ENCODE measurements at regions not wholly inside any gene's neighbourhood (a gene's known extent, or its start where the extent isn't known, plus 50 kb on each side); places are given as distances from the start of the nearest gene placed in this dataset.

DNA sequence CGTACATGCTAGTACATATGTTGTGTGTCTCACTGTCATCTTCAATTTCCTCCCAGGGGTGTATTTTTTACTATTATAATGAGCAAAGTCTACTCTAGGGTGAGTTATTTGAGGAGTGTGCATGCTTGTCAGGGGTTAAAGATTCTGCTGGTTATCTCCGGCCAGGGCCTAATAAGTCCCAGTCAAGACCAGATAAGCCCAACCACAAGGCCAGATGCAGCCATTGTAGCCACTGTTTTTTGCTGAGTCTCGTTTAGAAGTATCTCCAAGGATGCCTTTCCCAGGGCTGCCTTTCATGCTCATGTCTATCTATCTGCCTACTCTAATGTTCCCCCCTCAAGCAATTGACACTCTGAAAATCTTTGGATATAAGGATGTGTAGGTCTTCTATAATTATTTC is 300.5 kb downstream of the IPO8 start:
- H3K4me3 ChIP-seq (ENCODE audit: low read depth, low read length): no peak overlapping the region
- H3K36me3 ChIP-seq (ENCODE audit: control insufficient read depth, insufficient read depth, low read length): no peaks in the 10 kb centered on the region
- FAIRE-seq (no peak), DNase-seq (ENCODE audit: low read depth) (no peak)
- TF ChIP-seq, protein P1, sequence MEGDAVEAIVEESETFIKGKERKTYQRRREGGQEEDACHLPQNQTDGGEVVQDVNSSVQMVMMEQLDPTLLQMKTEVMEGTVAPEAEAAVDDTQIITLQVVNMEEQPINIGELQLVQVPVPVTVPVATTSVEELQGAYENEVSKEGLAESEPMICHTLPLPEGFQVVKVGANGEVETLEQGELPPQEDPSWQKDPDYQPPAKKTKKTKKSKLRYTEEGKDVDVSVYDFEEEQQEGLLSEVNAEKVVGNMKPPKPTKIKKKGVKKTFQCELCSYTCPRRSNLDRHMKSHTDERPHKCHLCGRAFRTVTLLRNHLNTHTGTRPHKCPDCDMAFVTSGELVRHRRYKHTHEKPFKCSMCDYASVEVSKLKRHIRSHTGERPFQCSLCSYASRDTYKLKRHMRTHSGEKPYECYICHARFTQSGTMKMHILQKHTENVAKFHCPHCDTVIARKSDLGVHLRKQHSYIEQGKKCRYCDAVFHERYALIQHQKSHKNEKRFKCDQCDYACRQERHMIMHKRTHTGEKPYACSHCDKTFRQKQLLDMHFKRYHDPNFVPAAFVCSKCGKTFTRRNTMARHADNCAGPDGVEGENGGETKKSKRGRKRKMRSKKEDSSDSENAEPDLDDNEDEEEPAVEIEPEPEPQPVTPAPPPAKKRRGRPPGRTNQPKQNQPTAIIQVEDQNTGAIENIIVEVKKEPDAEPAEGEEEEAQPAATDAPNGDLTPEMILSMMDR (IDR thresholded peaks at IDR 0.05; ENCODE audit: insufficient read depth, low read length, severe bottlenecking): no peak
- no peaks in the 10 kb centered on the region for H3K27me3 ChIP-seq (ENCODE audit: control insufficient read depth, insufficient read depth, low read length)

DNA sequence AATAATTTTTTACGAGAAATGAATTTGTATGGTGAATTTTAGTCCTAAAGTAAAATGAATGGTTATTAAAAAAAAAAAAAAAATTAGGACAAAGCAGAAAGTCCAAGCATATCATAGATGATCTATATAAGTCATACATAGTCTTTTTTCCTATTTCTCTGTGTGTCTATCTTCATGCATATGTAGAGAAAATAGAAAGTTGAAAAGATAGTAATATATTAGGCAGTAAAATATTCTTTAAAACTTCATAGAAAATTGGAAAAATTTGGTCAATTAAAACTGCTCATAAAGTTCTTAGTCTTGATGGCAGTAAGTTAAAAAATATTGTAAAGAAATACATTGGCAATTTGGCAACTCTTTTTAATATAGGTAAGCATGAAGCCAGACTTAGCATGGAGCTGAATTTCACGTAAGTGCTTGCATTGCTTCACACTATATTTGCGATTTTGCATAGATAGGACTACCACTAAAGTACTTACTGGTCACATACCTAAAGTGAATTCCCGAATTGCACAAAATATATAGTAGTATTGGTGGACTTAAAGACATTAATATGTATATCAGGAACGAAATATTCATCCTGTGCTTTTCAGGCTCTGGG is 303.8 kb downstream of the IPO8 start:
- H3K27me3 ChIP-seq (ENCODE audit: control insufficient read depth, insufficient read depth, low read length): no peaks in the 10 kb centered on the region
- TF ChIP-seq, protein P1 (IDR thresholded peaks at IDR 0.05; ENCODE audit: insufficient read depth, low read length, severe bottlenecking): no peak
- DNase-seq (ENCODE audit: low read depth): no peak
- no peak overlapping the region for H3K4me3 ChIP-seq (ENCODE audit: low read depth, low read length)
- FAIRE-seq: no peak
- no peaks in the 10 kb centered on the region for H3K36me3 ChIP-seq (ENCODE audit: control insufficient read depth, insufficient read depth, low read length)

DNA sequence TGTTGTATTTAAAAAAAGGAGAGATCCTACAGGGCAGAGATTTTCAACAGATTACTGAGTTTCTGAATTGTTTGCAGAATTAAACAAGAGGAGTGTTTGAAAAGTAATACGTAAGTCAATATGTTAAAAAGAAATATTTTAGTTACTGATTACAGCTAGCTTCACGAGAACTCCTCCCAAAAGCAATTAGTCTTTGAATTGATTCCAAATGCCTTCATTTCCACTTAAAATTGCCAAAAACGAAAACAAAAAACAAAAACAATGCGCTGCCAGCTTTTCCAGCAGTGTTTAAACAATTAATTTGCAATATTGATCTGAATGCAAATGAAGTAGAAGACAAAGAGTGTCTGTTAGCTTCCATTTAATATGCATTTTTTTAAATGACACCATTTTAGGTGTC is 310.0 kb downstream of the IPO8 start:
- FAIRE-seq (no peak), DNase-seq (ENCODE audit: low read depth) (no peak)
- H3K36me3 ChIP-seq (ENCODE audit: control insufficient read depth, insufficient read depth, low read length): no peaks in the 10 kb centered on the region
- no peaks in the 10 kb centered on the region for H3K27me3 ChIP-seq (ENCODE audit: control insufficient read depth, insufficient read depth, low read length)
- no peak overlapping the region for H3K4me3 ChIP-seq (ENCODE audit: low read depth, low read length)
- TF ChIP-seq, protein P1 (IDR thresholded peaks at IDR 0.05; ENCODE audit: insufficient read depth, low read length, severe bottlenecking): no peak

DNA sequence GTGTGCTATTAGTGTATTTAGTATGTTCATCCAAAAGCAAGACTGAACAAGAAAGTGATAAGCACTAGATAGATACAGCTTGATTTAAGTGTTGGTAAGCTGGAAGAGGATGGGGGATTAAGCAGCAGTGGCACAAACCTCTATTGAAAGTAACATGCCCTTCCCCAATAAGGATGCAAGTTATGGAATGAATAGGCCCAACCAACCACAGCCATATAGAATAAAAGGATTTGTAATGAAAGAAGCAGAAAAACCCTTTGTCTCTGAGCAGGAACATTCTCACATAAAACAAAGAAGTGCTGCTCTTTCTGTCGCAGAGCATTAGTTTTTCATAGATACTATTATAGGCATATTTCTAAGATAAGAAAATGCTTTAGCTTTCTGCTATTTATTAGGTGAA is 310.7 kb downstream of the IPO8 start:
- Histone ChIP-seq H3K27me3 (ENCODE audit: control insufficient read depth, insufficient read depth, low read length) (no peaks in the 10 kb centered on the region), H3K4me3 (ENCODE audit: low read depth, low read length) (no peak overlapping the region), H3K36me3 (ENCODE audit: control insufficient read depth, insufficient read depth, low read length) (no peaks in the 10 kb centered on the region)
- TF ChIP-seq, protein P1 (IDR thresholded peaks at IDR 0.05; ENCODE audit: insufficient read depth, low read length, severe bottlenecking): no peak
- DNase-seq (ENCODE audit: low read depth): no peak
- no peak for FAIRE-seq

DNA sequence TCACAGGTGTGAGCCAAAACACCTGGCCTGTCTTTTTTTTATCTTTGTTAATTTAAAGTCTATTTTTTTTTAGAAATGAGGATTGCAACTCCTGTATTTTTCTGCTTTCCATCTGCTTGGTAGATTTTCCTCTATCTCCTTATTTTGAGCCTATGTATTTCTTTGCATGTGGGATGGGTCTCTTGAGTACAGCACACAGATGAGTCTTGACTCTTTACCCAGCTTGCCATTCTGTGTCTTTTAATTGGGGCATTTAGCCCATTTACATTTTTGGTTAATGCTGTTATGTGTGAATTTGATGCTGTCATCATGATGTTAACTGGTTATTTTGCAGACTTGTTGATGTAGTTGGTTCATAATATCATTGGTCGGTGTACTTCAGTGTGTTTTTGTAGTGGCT is 317.4 kb downstream of the IPO8 start:
- DNase-seq (ENCODE audit: low read depth) (no peak), FAIRE-seq (no peak)
- no peaks in the 10 kb centered on the region for H3K36me3 ChIP-seq (ENCODE audit: control insufficient read depth, insufficient read depth, low read length)
- TF ChIP-seq, protein P1 (IDR thresholded peaks at IDR 0.05; ENCODE audit: insufficient read depth, low read length, severe bottlenecking): no peak
- H3K27me3 ChIP-seq (ENCODE audit: control insufficient read depth, insufficient read depth, low read length): no peaks in the 10 kb centered on the region
- H3K4me3 ChIP-seq (ENCODE audit: low read depth, low read length): no peak overlapping the region

DNA sequence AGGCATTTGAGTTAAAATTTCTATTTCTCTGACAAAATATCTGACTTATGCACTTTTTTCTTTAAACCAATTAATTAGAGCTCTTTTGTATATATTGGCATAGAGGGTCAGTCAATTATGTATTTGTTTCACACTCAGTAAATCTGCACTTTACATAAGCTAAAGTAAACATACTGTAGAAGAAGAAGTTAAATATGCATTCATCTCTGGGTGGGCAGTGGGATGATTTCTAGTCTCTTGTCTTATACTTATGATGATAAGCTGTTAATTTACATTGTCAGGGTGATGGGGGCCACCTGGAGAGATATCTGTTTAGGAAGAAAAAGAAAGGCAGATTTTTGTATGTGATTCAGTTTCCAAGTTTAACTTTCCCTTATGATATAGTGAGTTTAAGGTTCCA is 330.8 kb downstream of the IPO8 start:
- TF ChIP-seq, protein P1 (IDR thresholded peaks at IDR 0.05; ENCODE audit: insufficient read depth, low read length, severe bottlenecking): no peak
- FAIRE-seq: no peak

More for the DNA sequence above, 330.8 kb downstream of the IPO8 start:
- H3K27me3 ChIP-seq (ENCODE audit: control insufficient read depth, insufficient read depth, low read length): no peaks in the 10 kb centered on the region
- no peaks in the 10 kb centered on the region for H3K36me3 ChIP-seq (ENCODE audit: control insufficient read depth, insufficient read depth, low read length)
- no peak overlapping the region for H3K4me3 ChIP-seq (ENCODE audit: low read depth, low read length)
- DNase-seq (ENCODE audit: low read depth): no peak
